Duodenal mucosa (tissue), 2 donors: ENCODE measurements at regions not wholly inside any gene's neighbourhood (a gene's known extent, or its start where the extent isn't known, plus 50 kb on each side); places are given as distances from the start of the nearest gene placed in this dataset.

Experiments
- H3K27ac ChIP-seq: one replicate; pipeline ENCODE4 v1.7.0; 2013; ENCODE audit warnings: low read depth, low read length
- H3K27me3 ChIP-seq, 2 donors: one replicate each; pipeline ENCODE4 v1.7.0; 2013; ENCODE audit warnings: low read length in 2 of 2, control low read depth in 1 of 2; ENCODE audit not compliant: insufficient read depth in 2 of 2, control insufficient read depth in 1 of 2
- H3K36me3 ChIP-seq, 2 donors: one replicate each; pipeline ENCODE4 v1.7.0; 2013; ENCODE audit warnings: low read length in 2 of 2, control low read depth in 1 of 2; ENCODE audit not compliant: insufficient read depth in 2 of 2, control insufficient read depth in 1 of 2
- H3K4me1 ChIP-seq, 2 donors: one replicate each; pipeline ENCODE4 v1.7.0; 2013; ENCODE audit warnings: low read length in 2 of 2, control low read depth in 1 of 2; ENCODE audit not compliant: insufficient read depth in 2 of 2, control insufficient read depth in 1 of 2
- H3K4me3 ChIP-seq, 2 donors: one replicate each; pipeline ENCODE4 v1.7.0; 2013; ENCODE audit warnings: low read length in 2 of 2, low read depth in 1 of 2
- H3K9ac ChIP-seq, 2 donors: one replicate each; pipeline ENCODE4 v1.7.0; 2013; ENCODE audit warnings: low read length in 2 of 2, low read depth in 1 of 2
- H3K9me3 ChIP-seq, 2 donors: one replicate each; pipeline ENCODE4 v1.7.0; 2013; ENCODE audit warnings: low read length in 2 of 2, control low read depth in 1 of 2; ENCODE audit not compliant: control insufficient read depth in 1 of 2

GRCh38 chr2:71790226-71791060 lies 337.1 kb downstream of the DYSF start:
- Histone ChIP-seq H3K4me1 (no peaks in the 10 kb centered on the region), H3K36me3 (no peaks in the 10 kb centered on the region)

GRCh38 chr2:71789556-71790204 lies 336.3 kb downstream of the DYSF start:
- H3K27ac ChIP-seq, result no peak overlapping the region

More at GRCh38 chr2:71790226-71791060, 337.1 kb downstream of the DYSF start:
- no peak overlapping the region for H3K27ac ChIP-seq
- no peak overlapping the region for H3K9ac ChIP-seq
- no peak overlapping the region for H3K4me3 ChIP-seq
- no peaks in the 10 kb centered on the region for H3K9me3 ChIP-seq
- H3K27me3 ChIP-seq, result no peaks in the 10 kb centered on the region

GRCh38 chr2:71788601-71789240 lies 335.4 kb downstream of the DYSF start:
- no peak overlapping the region for H3K9ac ChIP-seq
- H3K27me3 ChIP-seq, result no peaks in the 10 kb centered on the region
- no peaks in the 10 kb centered on the region for H3K9me3 ChIP-seq
- H3K36me3 ChIP-seq, result no peaks in the 10 kb centered on the region
- H3K27ac ChIP-seq, result no peak overlapping the region
- no peaks in the 10 kb centered on the region for H3K4me1 ChIP-seq
- H3K4me3 ChIP-seq, result no peak overlapping the region

More at GRCh38 chr2:71789556-71790204, 336.3 kb downstream of the DYSF start:
- Histone ChIP-seq H3K9ac (no peak overlapping the region), H3K36me3 (no peaks in the 10 kb centered on the region), H3K27me3 (no peaks in the 10 kb centered on the region), H3K9me3 (no peaks in the 10 kb centered on the region), H3K4me3 (no peak overlapping the region), H3K4me1 (no peaks in the 10 kb centered on the region)

GRCh38 chr2:71788186-71788525 lies 334.8 kb downstream of the DYSF start:
- no peaks in the 10 kb centered on the region for H3K36me3 ChIP-seq
- H3K27me3 ChIP-seq, result no peaks in the 10 kb centered on the region
- no peak overlapping the region for H3K9ac ChIP-seq
- no peak overlapping the region for H3K4me3 ChIP-seq
- no peaks in the 10 kb centered on the region for H3K9me3 ChIP-seq
- H3K27ac ChIP-seq, result no peak overlapping the region
- H3K4me1 ChIP-seq, result no peaks in the 10 kb centered on the region

- Histone ChIP-seq H3K4me1 (no peaks in the 10 kb centered on the region), H3K27me3 (no peaks in the 10 kb centered on the region), H3K36me3 (no peaks in the 10 kb centered on the region), H3K9me3 (no peaks in the 10 kb centered on the region), H3K27ac (no peak overlapping the region), H3K4me3 (no peak overlapping the region), H3K9ac (no peak overlapping the region)
Measured at GRCh38 chr2:71787476-71788185, 334.3 kb downstream of the DYSF start.

GRCh38 chr2:71787108-71787415 lies 333.7 kb downstream of the DYSF start:
- no peaks in the 10 kb centered on the region for H3K36me3 ChIP-seq

GRCh38 chr2:71786291-71787107 lies 333.1 kb downstream of the DYSF start:
- H3K27me3 ChIP-seq, result no peaks in the 10 kb centered on the region

More at GRCh38 chr2:71787108-71787415, 333.7 kb downstream of the DYSF start:
- Histone ChIP-seq H3K4me1 (no peaks in the 10 kb centered on the region), H3K9ac (no peak overlapping the region), H3K9me3 (no peaks in the 10 kb centered on the region), H3K27me3 (no peaks in the 10 kb centered on the region), H3K27ac (no peak overlapping the region), H3K4me3 (no peak overlapping the region)

GRCh38 chr2:71785516-71785981 lies 332.2 kb downstream of the DYSF start:
- H3K4me3 ChIP-seq, result no peak overlapping the region
- no peaks in the 10 kb centered on the region for H3K36me3 ChIP-seq
- H3K9ac ChIP-seq, result no peak overlapping the region
- H3K4me1 ChIP-seq, result no peaks in the 10 kb centered on the region
- H3K27ac ChIP-seq, result no peak overlapping the region
- H3K9me3 ChIP-seq, result no peaks in the 10 kb centered on the region
- no peaks in the 10 kb centered on the region for H3K27me3 ChIP-seq

More at GRCh38 chr2:71786291-71787107, 333.1 kb downstream of the DYSF start:
- H3K27ac ChIP-seq, result no peak overlapping the region
- no peaks in the 10 kb centered on the region for H3K9me3 ChIP-seq
- no peak overlapping the region for H3K9ac ChIP-seq
- H3K4me1 ChIP-seq, result no peaks in the 10 kb centered on the region
- H3K4me3 ChIP-seq, result no peak overlapping the region
- no peaks in the 10 kb centered on the region for H3K36me3 ChIP-seq

- Histone ChIP-seq H3K4me3 (no peak overlapping the region), H3K36me3 (no peaks in the 10 kb centered on the region), H3K4me1 (no peaks in the 10 kb centered on the region), H3K27me3 (no peaks in the 10 kb centered on the region), H3K27ac (no peak overlapping the region), H3K9me3 (no peaks in the 10 kb centered on the region), H3K9ac (no peak overlapping the region)
Measured at GRCh38 chr2:71784734-71785511, 331.6 kb downstream of the DYSF start.
